Caco-2 (cell line): ENCODE measurements at regions not wholly inside any gene's neighbourhood (a gene's known extent, or its start where the extent isn't known, plus 50 kb on each side); places are given as distances from the start of the nearest gene placed in this dataset.
"Not testable (repeated sequence)": the region's sequence is repeated elsewhere in the genome, so short reads cannot be mapped to it uniquely, and the experiment has no call there.

ENCODE experiments used
- BruUV-seq: library from RNA; stranded (reverse); fragments of 400-500 nt; replicated peaks from 2 replicates; lab custom pipeline; 2021; lab: Mats Ljungman, UMichigan
- CTCF ChIA-PET: fragments of 300-600 bp; sonication (Branson Sonifier 250); formaldehyde crosslinking; loops from one replicate; lab custom pipeline; 2022; ENCODE audit warnings: antibody characterized with exemption; lab: Charles Lee
- POLR2A ChIA-PET: fragments of 300-600 bp; sonication (Branson Sonifier 250); formaldehyde crosslinking; loops from one replicate; lab custom pipeline; 2022; ENCODE audit warnings: antibody characterized with exemption; lab: Charles Lee
- DNase-seq, 2 experiments: peaks; one replicate each; pipeline versions ENCODE4 v3.0.0 to v3.0.0-alpha.2; 2020 to 2022
- H3K27me3 ChIP-seq: replicated peaks from 2 replicates; pipeline ENCODE4 v1.6.0; 2011; ENCODE audit warnings: low read length; ENCODE audit not compliant: control insufficient read depth, insufficient read depth
- H3K36me3 ChIP-seq: 2 replicates; pipeline ENCODE4 v1.5.1; 2011; ENCODE audit warnings: low read length; ENCODE audit not compliant: control insufficient read depth, insufficient read depth
- H3K4me1 ChIP-seq: fragments of 250-450 bp; sonication (Bioruptor Pico); 2 replicates; pipeline ENCODE4 v1.5.1; 2020; ENCODE audit warnings: mild to moderate bottlenecking
- H3K4me3 ChIP-seq: 2 replicates; pipeline ENCODE4 v1.5.1; 2011; ENCODE audit warnings: low read depth, mild to moderate bottlenecking, control low read depth, low read length
- H3K9me3 ChIP-seq: fragments of 250-450 bp; sonication (Bioruptor Pico); 2 replicates; pipeline ENCODE4 v1.5.1; 2020; ENCODE audit warnings: mild to moderate bottlenecking, moderate library complexity
- H3K27ac Mint-ChIP-seq: one replicate; pipeline ENCODE4 v1.8.0; 2022; ENCODE audit warnings: mixed read lengths; ENCODE audit not compliant: unreplicated experiment
- H3K27me3 Mint-ChIP-seq: one replicate; pipeline ENCODE4 v1.8.0; 2022; ENCODE audit warnings: mixed read lengths; ENCODE audit not compliant: insufficient read depth, unreplicated experiment
- H3K36me3 Mint-ChIP-seq: one replicate; pipeline ENCODE4 v1.8.0; 2022; ENCODE audit warnings: mild to moderate bottlenecking, mixed read lengths; ENCODE audit not compliant: insufficient read depth, unreplicated experiment
- H3K4me1 Mint-ChIP-seq: one replicate; pipeline ENCODE4 v1.8.0; 2022; ENCODE audit warnings: low read depth, mixed read lengths; ENCODE audit not compliant: unreplicated experiment
- H3K4me3 Mint-ChIP-seq: one replicate; pipeline ENCODE4 v1.8.0; 2022; ENCODE audit warnings: mild to moderate bottlenecking, moderate library complexity, mixed read lengths; ENCODE audit not compliant: unreplicated experiment
- H3K9me3 Mint-ChIP-seq: one replicate; pipeline ENCODE4 v1.8.0; 2022; ENCODE audit warnings: mixed read lengths; ENCODE audit not compliant: unreplicated experiment
- intact Hi-C: fragments of 100-400 bp; cut with micrococcal nuclease; formaldehyde crosslinking; loops from one replicate; pipeline ENCODE4 v1.10.0; 2022; ENCODE audit not compliant: unreplicated experiment
- TF ChIP-seq, protein P1 (sequence below), 2 experiments: fragments of 200-600 bp in 1 of 2; IDR thresholded peaks; 1 replicate in 1 of 2; 2 replicates in 1 of 2; pipeline versions ENCODE4 v1.5.1 to v1.8.0; 2011 to 2022; ENCODE audit warnings: antibody characterized with exemption in 1 of 2, control low read depth in 1 of 2, inconsistent platforms in 1 of 2, low read depth in 1 of 2, low read length in 1 of 2, mild to moderate bottlenecking in 1 of 2, moderate library complexity in 1 of 2; ENCODE audit not compliant: insufficient read depth in 1 of 2, severe bottlenecking in 1 of 2, unreplicated experiment in 1 of 2

GRCh38 chr2:744088-744487 lies 66.9 kb upstream of the TMEM18 start:
- ChIA-PET POLR2A (no interaction called here), CTCF (no interaction called here)
- Histone ChIP-seq H3K9me3 (no peaks in the 10 kb centered on the region), H3K4me1 (0 out of 2 replicates have a peak, but pooled peaks cover 6% of the 10 kb centered on the region), H3K27me3 (no peaks in the 10 kb centered on the region), H3K4me3 (no peak overlapping the region), H3K36me3 (no peaks in the 10 kb centered on the region)
- intact Hi-C loops, result no loop called here
- Mint-ChIP-seq H3K27ac (no peak overlapping the region), H3K4me3 (no peak overlapping the region), H3K36me3 (peaks cover 6% of the 10 kb centered on the region), H3K9me3 (peaks cover 9% of the 10 kb centered on the region), H3K27me3 (peaks cover 17% of the 10 kb centered on the region), H3K4me1 (peaks cover 6% of the 10 kb centered on the region)
- BruUV-seq, result no TSS peak
- TF ChIP-seq, protein P1, sequence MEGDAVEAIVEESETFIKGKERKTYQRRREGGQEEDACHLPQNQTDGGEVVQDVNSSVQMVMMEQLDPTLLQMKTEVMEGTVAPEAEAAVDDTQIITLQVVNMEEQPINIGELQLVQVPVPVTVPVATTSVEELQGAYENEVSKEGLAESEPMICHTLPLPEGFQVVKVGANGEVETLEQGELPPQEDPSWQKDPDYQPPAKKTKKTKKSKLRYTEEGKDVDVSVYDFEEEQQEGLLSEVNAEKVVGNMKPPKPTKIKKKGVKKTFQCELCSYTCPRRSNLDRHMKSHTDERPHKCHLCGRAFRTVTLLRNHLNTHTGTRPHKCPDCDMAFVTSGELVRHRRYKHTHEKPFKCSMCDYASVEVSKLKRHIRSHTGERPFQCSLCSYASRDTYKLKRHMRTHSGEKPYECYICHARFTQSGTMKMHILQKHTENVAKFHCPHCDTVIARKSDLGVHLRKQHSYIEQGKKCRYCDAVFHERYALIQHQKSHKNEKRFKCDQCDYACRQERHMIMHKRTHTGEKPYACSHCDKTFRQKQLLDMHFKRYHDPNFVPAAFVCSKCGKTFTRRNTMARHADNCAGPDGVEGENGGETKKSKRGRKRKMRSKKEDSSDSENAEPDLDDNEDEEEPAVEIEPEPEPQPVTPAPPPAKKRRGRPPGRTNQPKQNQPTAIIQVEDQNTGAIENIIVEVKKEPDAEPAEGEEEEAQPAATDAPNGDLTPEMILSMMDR (IDR thresholded peaks at IDR 0.05; ENCODE audit: insufficient read depth in 1 of 2, low read depth in 1 of 2, low read length in 1 of 2, severe bottlenecking in 1 of 2, unreplicated experiment in 1 of 2), result no peak
- no peak for DNase-seq

GRCh38 chr2:742221-742620 lies 65.0 kb upstream of the TMEM18 start:
- peaks cover 17% of the 10 kb centered on the region for H3K27me3 Mint-ChIP-seq
- H3K27ac Mint-ChIP-seq, result no peak overlapping the region
- intact Hi-C loops, result no loop called here
- 0 out of 2 replicates have a peak, but pooled peaks cover 6% of the 10 kb centered on the region for H3K4me1 ChIP-seq
- DNase-seq, result no peak
- POLR2A ChIA-PET, result no interaction called here
- TF ChIP-seq, protein P1 (IDR thresholded peaks at IDR 0.05; ENCODE audit: insufficient read depth in 1 of 2, low read depth in 1 of 2, low read length in 1 of 2, severe bottlenecking in 1 of 2, unreplicated experiment in 1 of 2), result no peak
- no peaks in the 10 kb centered on the region for H3K27me3 ChIP-seq
- H3K9me3 Mint-ChIP-seq, result peaks cover 9% of the 10 kb centered on the region
- no peaks in the 10 kb centered on the region for H3K36me3 ChIP-seq
- no peaks in the 10 kb centered on the region for H3K9me3 ChIP-seq
- CTCF ChIA-PET, result no interaction called here
- peaks cover 6% of the 10 kb centered on the region for H3K4me1 Mint-ChIP-seq
- no peak overlapping the region for H3K4me3 ChIP-seq
- H3K4me3 Mint-ChIP-seq, result no peak overlapping the region
- BruUV-seq, result no TSS peak
- H3K36me3 Mint-ChIP-seq, result peaks cover 6% of the 10 kb centered on the region

DNA sequence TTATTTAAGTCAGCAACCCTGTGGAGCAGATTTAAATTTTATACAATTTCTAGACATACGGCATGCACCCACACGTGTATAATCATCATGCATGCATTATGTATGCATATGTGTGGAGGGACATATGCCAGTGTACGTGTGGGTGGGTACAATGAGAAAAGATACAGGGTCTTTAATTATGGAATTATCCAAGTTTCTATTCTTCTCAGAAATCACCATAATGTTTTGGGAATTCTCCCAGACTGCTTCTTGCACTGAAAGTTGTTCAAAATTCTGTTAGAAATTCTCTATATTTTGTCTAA lies 63.9 kb upstream of the TMEM18 start:
- no TSS peak for BruUV-seq
- ChIA-PET CTCF (interaction anchor here (1.1 kb wide), 1 partner anchor 64 kb away, joined by 3 read pairs; the partner anchor contains the start of gene TMEM18), POLR2A (no interaction called here)
- Histone ChIP-seq H3K27me3 (no peaks in the 10 kb centered on the region), H3K4me1 (0 out of 2 replicates have a peak, but pooled peaks cover 6% of the 10 kb centered on the region), H3K9me3 (no peaks in the 10 kb centered on the region), H3K36me3 (no peaks in the 10 kb centered on the region), H3K4me3 (peak overlapping the region; percentile 31)
- H3K4me3 Mint-ChIP-seq, result peak overlapping the region; percentile 86
- TF ChIP-seq, protein P1 (IDR thresholded peaks at IDR 0.05; ENCODE audit: insufficient read depth in 1 of 2, low read depth in 1 of 2, low read length in 1 of 2, severe bottlenecking in 1 of 2, unreplicated experiment in 1 of 2), result no peak
- peaks cover 17% of the 10 kb centered on the region for H3K27me3 Mint-ChIP-seq
- H3K4me1 Mint-ChIP-seq, result peaks cover 6% of the 10 kb centered on the region
- H3K9me3 Mint-ChIP-seq, result peaks cover 9% of the 10 kb centered on the region
- H3K36me3 Mint-ChIP-seq, result peaks cover 6% of the 10 kb centered on the region
- no peak overlapping the region for H3K27ac Mint-ChIP-seq
- no peak for DNase-seq
- intact Hi-C loops, result loop anchor here (2.0 kb wide), 1 partner anchor 64 kb away; the partner anchor contains the start of gene TMEM18

- H3K4me1 ChIP-seq, H3K9me3 ChIP-seq, H3K4me1 Mint-ChIP-seq, H3K9me3 Mint-ChIP-seq, H3K27me3 ChIP-seq, H3K36me3 ChIP-seq, H3K27ac Mint-ChIP-seq, POLR2A ChIA-PET, BruUV-seq, H3K36me3 Mint-ChIP-seq: not testable (repeated sequence)
- peak overlapping the region; percentile 31 for H3K4me3 ChIP-seq
- peaks cover 17% of the 10 kb centered on the region for H3K27me3 Mint-ChIP-seq
- intact Hi-C loops, result loop anchor here (2.0 kb wide), 1 partner anchor 64 kb away; the partner anchor contains the start of gene TMEM18
- H3K4me3 Mint-ChIP-seq, result peak overlapping the region; percentile 86
- peak; percentile 89 to 94 for DNase-seq
- CTCF ChIA-PET, result interaction anchor here (0.7 to 1.1 kb wide), 2 partner anchors 36 to 64 kb away, joined by 3 read pairs; partner anchors contain the start of gene TMEM18
These were observed 63.4 kb upstream of the TMEM18 start for GRCh38 chr2:740322-741194.
